IMR-90 (cell line): ENCODE measurements at regions not wholly inside any gene's neighbourhood (a gene's known extent, or its start where the extent isn't known, plus 50 kb on each side); places are given as distances from the start of the nearest gene placed in this dataset.

Experiments
- ATAC-seq: fragments of 200-7000 bp; cut with Tn5 transposase; 2 replicates; pipeline ENCODE4 v1.9.1; 2020; ENCODE audit warnings: low read depth, mild to moderate bottlenecking, moderate library complexity
- BruUV-seq: library from RNA; stranded (reverse); fragments of 400-500 nt; replicated peaks from 2 replicates; lab custom pipeline; 2021; lab: Mats Ljungman, UMichigan
- CTCF ChIA-PET: fragments of 300-600 bp; formaldehyde crosslinking; extraction: SDS; loops from one replicate; lab custom pipeline; 2021; ENCODE audit warnings: antibody characterized with exemption; lab: Yijun Ruan, JAX
- POLR2A ChIA-PET: fragments of 300-600 bp; sonication (Branson Sonifier 250); formaldehyde crosslinking; loops from one replicate; lab custom pipeline; 2022; ENCODE audit warnings: antibody characterized with exemption; ENCODE audit not compliant: unreplicated experiment; lab: Charles Lee
- DNase-seq: peaks from one replicate; pipeline ENCODE4 v3.0.0; 2013
- H2AFZ ChIP-seq: replicated peaks from 2 replicates; pipeline ENCODE3; 2013; ENCODE audit warnings: low read length, mild to moderate bottlenecking; ENCODE audit not compliant: poor library complexity
- H2AK5ac ChIP-seq: 2 replicates; pipeline ENCODE4 v1.6.1; 2013; ENCODE audit warnings: low read depth, low read length, inconsistent platforms
- H2AK9ac ChIP-seq: replicated peaks from 2 replicates; pipeline ENCODE3; 2013; ENCODE audit warnings: mild to moderate bottlenecking, low read depth, low read length, moderate library complexity; ENCODE audit not compliant: poor library complexity
- H2BK120ac ChIP-seq: 2 replicates; pipeline ENCODE4 v1.6.1; 2013; ENCODE audit warnings: low read depth, low read length, inconsistent platforms
- H2BK15ac ChIP-seq: 3 replicates; pipeline ENCODE4 v1.6.1; 2013; ENCODE audit warnings: low read depth, low read length, inconsistent platforms
- H2BK20ac ChIP-seq: 2 replicates; pipeline ENCODE4 v1.6.1; 2013; ENCODE audit warnings: low read depth, mild to moderate bottlenecking, inconsistent platforms, low read length, moderate library complexity
- H2BK5ac ChIP-seq: 2 replicates; pipeline ENCODE4 v1.6.1; 2013; ENCODE audit warnings: mild to moderate bottlenecking, low read depth, low read length, inconsistent platforms; ENCODE audit not compliant: poor library complexity, severe bottlenecking
- H3K14ac ChIP-seq: replicated peaks from 2 replicates; pipeline ENCODE4 v1.6.1; 2013; ENCODE audit warnings: low read depth, low read length, inconsistent platforms
- H3K18ac ChIP-seq: 2 replicates; pipeline ENCODE4 v1.6.1; 2013; ENCODE audit warnings: low read depth, low read length, control low read depth
- H3K23ac ChIP-seq: 2 replicates; pipeline ENCODE4 v1.6.1; 2013; ENCODE audit warnings: low read depth, low read length, inconsistent platforms
- H3K27ac ChIP-seq: 2 replicates; pipeline ENCODE4 v1.5.1; 2013; ENCODE audit warnings: mild to moderate bottlenecking, control low read depth, low read length; ENCODE audit not compliant: insufficient read depth
- H3K27me3 ChIP-seq: 2 replicates; pipeline ENCODE4 v1.6.1; 2013; ENCODE audit warnings: low read length; ENCODE audit not compliant: control insufficient read depth, insufficient read depth
- H3K36me3 ChIP-seq: 2 replicates; pipeline ENCODE4 v1.6.1; 2013; ENCODE audit warnings: low read length, mixed read lengths; ENCODE audit not compliant: control insufficient read depth, insufficient read depth
- H3K4ac ChIP-seq: 2 replicates; pipeline ENCODE4 v1.6.1; 2013; ENCODE audit warnings: low read depth, low read length, inconsistent platforms
- H3K4me1 ChIP-seq: 2 replicates; pipeline ENCODE4 v1.6.1; 2013; ENCODE audit warnings: low read length, mixed read lengths; ENCODE audit not compliant: control insufficient read depth, insufficient read depth
- H3K4me2 ChIP-seq: 2 replicates; pipeline ENCODE4 v1.6.1; 2013; ENCODE audit warnings: low read depth, mild to moderate bottlenecking, control low read depth, low read length, moderate library complexity
- H3K4me3 ChIP-seq: 2 replicates; pipeline ENCODE4 v1.5.1; 2013; ENCODE audit warnings: low read depth, mild to moderate bottlenecking, control low read depth, low read length, moderate library complexity; ENCODE audit not compliant: insufficient read depth
- H3K56ac ChIP-seq: 2 replicates; pipeline ENCODE4 v1.6.1; 2013; ENCODE audit warnings: low read length, inconsistent platforms; ENCODE audit not compliant: insufficient read depth; ENCODE audit errors: extremely low read depth
- H3K79me1 ChIP-seq, 2 experiments: 2 replicates each; pipeline ENCODE4 v1.6.1; 2013; ENCODE audit warnings: low read length in 2 of 2, inconsistent platforms in 1 of 2, low read depth in 1 of 2
- H3K9ac ChIP-seq: 2 replicates; pipeline ENCODE4 v1.6.1; 2013; ENCODE audit warnings: low read depth, low read length, control low read depth
- H3K9me1 ChIP-seq: 2 replicates; pipeline ENCODE4 v1.6.1; 2013; ENCODE audit warnings: low read length, inconsistent platforms; ENCODE audit not compliant: insufficient read depth
- H3K9me3 ChIP-seq: 2 replicates; pipeline ENCODE4 v1.6.1; 2013; ENCODE audit warnings: low read length; ENCODE audit not compliant: control insufficient read depth, insufficient read depth
- H4K20me1 ChIP-seq: 2 replicates; pipeline ENCODE4 v1.6.1; 2013; ENCODE audit warnings: low read length, inconsistent platforms; ENCODE audit not compliant: insufficient read depth
- H4K5ac ChIP-seq: 2 replicates; pipeline ENCODE4 v1.6.1; 2013; ENCODE audit warnings: mild to moderate bottlenecking, low read depth, low read length, control low read depth
- H4K8ac ChIP-seq, 2 experiments: 2 replicates each; pipeline ENCODE4 v1.6.1; 2013; ENCODE audit warnings: low read depth in 2 of 2, low read length in 2 of 2, control low read depth in 1 of 2, inconsistent platforms in 1 of 2
- H4K91ac ChIP-seq: 2 replicates; pipeline ENCODE4 v1.6.1; 2013; ENCODE audit warnings: low read depth, low read length, inconsistent platforms; ENCODE audit not compliant: insufficient read depth
- BHLHE40 ChIP-seq: fragments of 150-350 bp; IDR thresholded peaks from 2 replicates; pipeline ENCODE4 v1.6.1; 2016; ENCODE audit warnings: mild to moderate bottlenecking, low read depth, low read length
- CEBPB ChIP-seq: IDR thresholded peaks from 2 replicates; pipeline ENCODE4 v1.6.1; 2012; ENCODE audit warnings: low read depth, low read length, improper control_type of control experiment
- CHD1 ChIP-seq: IDR thresholded peaks from 2 replicates; pipeline ENCODE4 v1.6.1; 2012; ENCODE audit warnings: low read depth, low read length, improper control_type of control experiment
- CTCF ChIP-seq: conservative IDR thresholded peaks from 2 replicates; pipeline ENCODE4 v1.5.1; 2012; ENCODE audit warnings: mild to moderate bottlenecking, low read depth, low read length, improper control_type of control experiment
- ELK1 ChIP-seq: fragments of 150-350 bp; IDR thresholded peaks from 2 replicates; pipeline ENCODE4 v1.6.1; 2016; ENCODE audit warnings: low read depth, mild to moderate bottlenecking, low read length, moderate library complexity, borderline replicate concordance
- FOS ChIP-seq: fragments of 150-350 bp; IDR thresholded peaks from 2 replicates; pipeline ENCODE4 v1.6.1; 2016; ENCODE audit warnings: low read depth, low read length
- MAFK ChIP-seq: IDR thresholded peaks from 2 replicates; pipeline ENCODE4 v1.6.1; 2012; ENCODE audit warnings: low read depth, low read length, improper control_type of control experiment
- MAZ ChIP-seq: IDR thresholded peaks from 2 replicates; pipeline ENCODE4 v1.6.1; 2012; ENCODE audit warnings: low read depth, mild to moderate bottlenecking, low read length, improper control_type of control experiment, moderate library complexity, borderline replicate concordance
- MXI1 ChIP-seq: IDR thresholded peaks from 2 replicates; pipeline ENCODE4 v1.6.1; 2012; ENCODE audit warnings: low read depth, mild to moderate bottlenecking, low read length, moderate library complexity, borderline replicate concordance
- NFE2L2 ChIP-seq: fragments of 150-350 bp; IDR thresholded peaks from 2 replicates; pipeline ENCODE4 v1.6.1; 2016; ENCODE audit warnings: low read depth, mild to moderate bottlenecking, low read length
- POLR2A ChIP-seq: IDR thresholded peaks from 2 replicates; pipeline ENCODE4 v1.6.1; 2012; ENCODE audit warnings: mild to moderate bottlenecking, low read depth, low read length
- RAD21 ChIP-seq: IDR thresholded peaks from 2 replicates; pipeline ENCODE4 v1.6.1; 2012; ENCODE audit warnings: low read length, improper control_type of control experiment
- RCOR1 ChIP-seq: IDR thresholded peaks from 2 replicates; pipeline ENCODE4 v1.6.1; 2012; ENCODE audit warnings: mild to moderate bottlenecking, low read length, improper control_type of control experiment; ENCODE audit not compliant: insufficient replicate concordance
- RFX5 ChIP-seq: IDR thresholded peaks from 2 replicates; pipeline ENCODE4 v1.8.0; 2012; ENCODE audit warnings: low read depth, mild to moderate bottlenecking, low read length, moderate library complexity
- SMC3 ChIP-seq: fragments of 150-350 bp; IDR thresholded peaks from 2 replicates; pipeline ENCODE4 v1.6.1; 2016; ENCODE audit warnings: low read depth, mild to moderate bottlenecking, antibody characterized with exemption, low read length, moderate library complexity
- WGBS, 2 experiments: methylation state at CpG; one replicate each; pipeline versions ENCODE4 v1.1.5 to v1.1.7; 2013; ENCODE audit warnings: missing lambda C conversion rate in 2 of 2; ENCODE audit not compliant: insufficient read length in 1 of 2; ENCODE audit errors: extremely low coverage in 2 of 2; 5-methylcytosine and 5-hydroxymethylcytosine counted together
- dilution Hi-C: fragments of 300-500 bp; cut with HindIII; formaldehyde crosslinking; loops from one replicate; pipeline ENCODE4 v1.14.3; 2018; ENCODE audit warnings: low sequenced_read_pairs; ENCODE audit not compliant: unreplicated experiment
- in situ Hi-C: fragments of 300-500 bp; cut with MboI; formaldehyde crosslinking; loops from 3 replicates; pipeline ENCODE4 v1.14.3; 2019; ENCODE audit warnings: low sequenced_read_pairs, inconsistent platforms, mixed read lengths
- intact Hi-C: fragments of 100-400 bp; cut with micrococcal nuclease; formaldehyde crosslinking; loops from 2 replicates; pipeline ENCODE4 v1.10.0; 2022
- TF ChIP-seq, protein P1 (sequence below): fragments of 150-350 bp; IDR thresholded peaks from 2 replicates; pipeline ENCODE4 v1.6.1; 2017; ENCODE audit warnings: mild to moderate bottlenecking, antibody characterized with exemption, low read length, low read depth

- Histone ChIP-seq H3K79me1 (no peaks in the 10 kb centered on the region), H2BK15ac (peak overlapping the region; percentile 63; the same call in 1 of the 3 replicates), H3K27me3 (no peaks in the 10 kb centered on the region), H3K4me3 (no peak overlapping the region), H4K91ac (0 out of 2 replicates have a peak overlapping the region, but pooled peaks have one; percentile 3), H2BK20ac (peak overlapping the region; percentile 57), H2AFZ (no peak overlapping the region), H3K56ac (no peak overlapping the region), H3K14ac (0 out of 2 replicates have a peak overlapping the region, but pooled peaks have one; percentile 28), H4K20me1 (no peaks in the 10 kb centered on the region), H2AK5ac (peak overlapping the region; percentile 61; the same call in 1 of the 2 replicates), H3K4ac (peak overlapping the region; percentile 11; the same call in 1 of the 2 replicates), H3K23ac (0 out of 2 replicates have a peak overlapping the region, but pooled peaks have one; percentile 50), H3K9ac (no peak overlapping the region), H3K36me3 (no peaks in the 10 kb centered on the region), H2BK120ac (0 out of 2 replicates have a peak overlapping the region, but pooled peaks have one; percentile 42), H3K18ac (no peak overlapping the region; the same call in 1 of the 2 replicates), H4K5ac (no peak overlapping the region), H2BK5ac (no peak overlapping the region), H3K4me1 (peaks cover 10% of the 10 kb centered on the region), H3K9me1 (peaks cover 7% of the 10 kb centered on the region; the same call in 1 of the 2 replicates), H4K8ac (no peak overlapping the region), H2AK9ac (no peak overlapping the region), H3K27ac (no peak overlapping the region), H3K9me3 (peaks cover 3% of the 10 kb centered on the region), H3K4me2 (no peak overlapping the region)
- BruUV-seq = no TSS peak
- POLR2A ChIA-PET = no interaction called here
- ATAC-seq (no peak), DNase-seq (no peak)
- intact Hi-C loops (no loop called here), in situ Hi-C loops (no loop called here), dilution Hi-C loops (no loop called here)
- TF ChIP-seq RFX5 = no peak
- TF ChIP-seq RCOR1 = no peak
- TF ChIP-seq POLR2A = no peak
- TF ChIP-seq MAFK = no peak
- TF ChIP-seq, protein P1, sequence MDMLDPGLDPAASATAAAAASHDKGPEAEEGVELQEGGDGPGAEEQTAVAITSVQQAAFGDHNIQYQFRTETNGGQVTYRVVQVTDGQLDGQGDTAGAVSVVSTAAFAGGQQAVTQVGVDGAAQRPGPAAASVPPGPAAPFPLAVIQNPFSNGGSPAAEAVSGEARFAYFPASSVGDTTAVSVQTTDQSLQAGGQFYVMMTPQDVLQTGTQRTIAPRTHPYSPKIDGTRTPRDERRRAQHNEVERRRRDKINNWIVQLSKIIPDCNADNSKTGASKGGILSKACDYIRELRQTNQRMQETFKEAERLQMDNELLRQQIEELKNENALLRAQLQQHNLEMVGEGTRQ = no peak
- no peak for TF ChIP-seq CHD1
- TF ChIP-seq ELK1 = no peak
- no peak for TF ChIP-seq RAD21
- TF ChIP-seq MXI1 = no peak
- TF ChIP-seq SMC3 = no peak
- no peak for TF ChIP-seq NFE2L2
- no peak for TF ChIP-seq MAZ
- no peak for TF ChIP-seq FOS
- TF ChIP-seq CEBPB = no peak
- no peak for TF ChIP-seq CTCF
- TF ChIP-seq BHLHE40 = no peak
- no CpG with 5 or more reads among the region's 1 CpG for WGBS, 2 experiments
- CTCF ChIA-PET = no interaction called here
Measured at GRCh38 chr10:44704616-44705015, 206.5 kb upstream of the TMEM72 start.
